CD4-positive, alpha-beta T cell (primary cell): ENCODE measurements at regions not wholly inside any gene's neighbourhood (a gene's known extent, or its start where the extent isn't known, plus 50 kb on each side); places are given as distances from the start of the nearest gene placed in this dataset.

ENCODE experiments used
- ATAC-seq: fragments of 200-7000 bp; cut with Tn5 transposase; one replicate; pipeline ENCODE4 v1.10.0; 2022; ENCODE audit warnings: mild to moderate bottlenecking; ENCODE audit not compliant: poor library complexity
- CTCF ChIA-PET: fragments of 350-600 bp; sonication (Branson Sonifier 250); formaldehyde crosslinking; loops from one replicate; lab custom pipeline; 2021; ENCODE audit warnings: antibody characterized with exemption, inconsistent platforms; lab: Charles Lee
- POLR2A ChIA-PET: fragments of 350-600 bp; sonication (Branson Sonifier 250); formaldehyde crosslinking; loops from one replicate; lab custom pipeline; 2021; ENCODE audit warnings: antibody characterized with exemption, inconsistent platforms; lab: Charles Lee
- DNase-seq, 14 experiments: peaks; one replicate each; pipeline ENCODE4 v3.0.0-alpha.2; 2013 to 2020; ENCODE audit warnings: mixed read lengths in 2 of 14
- H3K27ac ChIP-seq, 2 donors: one replicate each; pipeline versions ENCODE4 v1.5.1 to v1.7.0; 2013; ENCODE audit warnings: low read length in 2 of 2, low read depth in 1 of 2, mild to moderate bottlenecking in 1 of 2
- H3K27me3 ChIP-seq, 2 experiments: 1 replicate in 1 of 2; 2 replicates in 1 of 2; pipeline versions ENCODE4 v1.6.1 to v1.7.0; 2013; ENCODE audit warnings: low read length in 2 of 2, control low read depth in 1 of 2, mild to moderate bottlenecking in 1 of 2, moderate library complexity in 1 of 2; ENCODE audit not compliant: insufficient read depth in 2 of 2, control insufficient read depth in 1 of 2
- H3K36me3 ChIP-seq: one replicate; pipeline ENCODE4 v1.6.1; 2013; ENCODE audit warnings: low read length, control low read depth; ENCODE audit not compliant: insufficient read depth
- H3K4me1 ChIP-seq: one replicate; pipeline ENCODE4 v1.6.1; 2013; ENCODE audit warnings: low read length, control low read depth; ENCODE audit not compliant: insufficient read depth
- H3K4me3 ChIP-seq: one replicate; pipeline ENCODE4 v1.5.1; 2013; ENCODE audit warnings: mild to moderate bottlenecking, low read length, moderate library complexity
- H3K9me3 ChIP-seq, 2 experiments: 1 replicate in 1 of 2; 2 replicates in 1 of 2; pipeline versions ENCODE4 v1.6.1 to v1.7.0; 2013; ENCODE audit warnings: low read length in 2 of 2, mild to moderate bottlenecking in 2 of 2, control low read depth in 1 of 2, moderate library complexity in 1 of 2; ENCODE audit not compliant: control insufficient read depth in 1 of 2, insufficient read depth in 1 of 2
- H3K27ac Mint-ChIP-seq: one replicate; pipeline ENCODE4 v1.8.0; 2020; ENCODE audit warnings: mixed read lengths
- H3K27me3 Mint-ChIP-seq: one replicate; pipeline ENCODE4 v1.8.0; 2021; ENCODE audit warnings: mixed read lengths
- H3K36me3 Mint-ChIP-seq: one replicate; pipeline ENCODE4 v1.8.0; 2021; ENCODE audit warnings: low read depth, mixed read lengths
- H3K4me1 Mint-ChIP-seq: one replicate; pipeline ENCODE4 v1.8.0; 2021; ENCODE audit warnings: low read depth, mixed read lengths
- H3K4me3 Mint-ChIP-seq: one replicate; pipeline ENCODE4 v1.8.0; 2020; ENCODE audit warnings: mild to moderate bottlenecking, mixed read lengths
- H3K9me3 Mint-ChIP-seq: one replicate; pipeline ENCODE4 v1.8.0; 2020; ENCODE audit warnings: mixed read lengths
- CTCF ChIP-seq: fragments of 200-600 bp; IDR thresholded peaks from one replicate; pipeline ENCODE4 v1.8.0; 2022; ENCODE audit warnings: antibody characterized with exemption, mild to moderate bottlenecking
- intact Hi-C, 2 experiments: fragments of 100-400 bp; cut with DNase I in 1 of 2; cut with micrococcal nuclease in 1 of 2; formaldehyde crosslinking; loops; one replicate each; pipeline versions ENCODE4 v1.15.1 to v1.9.0; 2023 to 2025; cut with DNase I, micrococcal nuclease

- Histone ChIP-seq H3K9me3 (no peaks in the 10 kb centered on the region), H3K4me3 (no peak overlapping the region), H3K27me3 (no peaks in the 10 kb centered on the region), H3K4me1 (no peaks in the 10 kb centered on the region), H3K36me3 (no peaks in the 10 kb centered on the region), H3K27ac (no peak overlapping the region)
- no peak for TF ChIP-seq CTCF
- POLR2A ChIA-PET, result no interaction called here
- CTCF ChIA-PET, result no interaction called here
- Mint-ChIP-seq H3K36me3 (no peaks in the 10 kb centered on the region), H3K4me1 (no peaks in the 10 kb centered on the region), H3K4me3 (no peak overlapping the region), H3K9me3 (peaks cover 2% of the 10 kb centered on the region), H3K27me3 (no peaks in the 10 kb centered on the region), H3K27ac (no peak overlapping the region)
- DNase-seq (no peak), ATAC-seq (no peak)
- intact Hi-C loops, result no loop called here
Observed at GRCh38 chr9:17854487-17854886, 275.6 kb downstream of the SH3GL2 start.

- ATAC-seq (no peak), DNase-seq (no peak)
- Mint-ChIP-seq H3K9me3 (no peaks in the 10 kb centered on the region), H3K4me1 (no peaks in the 10 kb centered on the region), H3K27me3 (no peaks in the 10 kb centered on the region), H3K4me3 (no peak overlapping the region), H3K27ac (no peak overlapping the region), H3K36me3 (no peaks in the 10 kb centered on the region)
- Histone ChIP-seq H3K9me3 (peaks cover 0 to 5% of the 10 kb centered on the region in 2 experiments), H3K4me3 (no peak overlapping the region), H3K4me1 (no peaks in the 10 kb centered on the region), H3K36me3 (no peaks in the 10 kb centered on the region), H3K27me3 (no peaks in the 10 kb centered on the region), H3K27ac (no peak overlapping the region)
- intact Hi-C loops, result no loop called here
- ChIA-PET CTCF (no interaction called here), POLR2A (no interaction called here)
- TF ChIP-seq CTCF, result no peak
Observed at GRCh38 chr9:17856995-17857394, 278.1 kb downstream of the SH3GL2 start.

GRCh38 chr9:17859228-17859627 lies 280.4 kb downstream of the SH3GL2 start:
- ATAC-seq (no peak), DNase-seq (no peak)
- ChIA-PET POLR2A (no interaction called here), CTCF (no interaction called here)
- no peak for TF ChIP-seq CTCF
- H3K27ac Mint-ChIP-seq, result no peak overlapping the region
- H3K4me1 Mint-ChIP-seq, result no peaks in the 10 kb centered on the region
- H3K9me3 Mint-ChIP-seq, result no peaks in the 10 kb centered on the region
- H3K36me3 Mint-ChIP-seq, result no peaks in the 10 kb centered on the region
- no peaks in the 10 kb centered on the region for H3K27me3 ChIP-seq
- H3K36me3 ChIP-seq, result no peaks in the 10 kb centered on the region
- H3K27me3 Mint-ChIP-seq, result no peaks in the 10 kb centered on the region
- H3K4me3 Mint-ChIP-seq, result no peak overlapping the region
- no peaks in the 10 kb centered on the region for H3K4me1 ChIP-seq
- no peak overlapping the region for H3K4me3 ChIP-seq
- H3K27ac ChIP-seq, result no peak overlapping the region
- intact Hi-C loops, result no loop called here
- H3K9me3 ChIP-seq, result peaks cover 0 to 5% of the 10 kb centered on the region in 2 experiments
